Activated T-cell treated with anti-CD3 and anti-CD28 coated beads, Interleukin-2, amount 50 U/mL, for 48 hours (primary cell): ENCODE measurements at regions not wholly inside any gene's neighbourhood (a gene's known extent, or its start where the extent isn't known, plus 50 kb on each side); places are given as distances from the start of the nearest gene placed in this dataset.
"Not testable (repeated sequence)": the region's sequence is repeated elsewhere in the genome, so short reads cannot be mapped to it uniquely, and the experiment has no call there.

Source experiments
- DNase-seq, 2 experiments: peaks; one replicate each; pipeline ENCODE4 v3.0.0-alpha.2; 2020

GRCh38 chr2:180694445-180695421 lies 285.7 kb upstream of the UBE2E3 start:
- DNase-seq: no peak

- no peak for DNase-seq
Observed at GRCh38 chr2:180692322-180692721, 288.1 kb upstream of the UBE2E3 start.

- not testable (repeated sequence) for DNase-seq
Observed at GRCh38 chr2:180691855-180692223, 288.6 kb upstream of the UBE2E3 start.

GRCh38 chr2:180691186-180691854 lies 289.1 kb upstream of the UBE2E3 start:
- DNase-seq: not testable (repeated sequence)

GRCh38 chr2:180690611-180691010 lies 289.8 kb upstream of the UBE2E3 start:
- no peak for DNase-seq

GRCh38 chr2:180682871-180683270 lies 297.5 kb upstream of the UBE2E3 start:
- no peak for DNase-seq

GRCh38 chr2:180679693-180680092 lies 300.7 kb upstream of the UBE2E3 start:
- no peak for DNase-seq

GRCh38 chr2:180678625-180678972 lies 301.8 kb upstream of the UBE2E3 start:
- DNase-seq: no peak

- DNase-seq: no peak
Observed at GRCh38 chr2:180677930-180678624, 302.3 kb upstream of the UBE2E3 start.

GRCh38 chr2:180677200-180677599 lies 303.2 kb upstream of the UBE2E3 start:
- no peak for DNase-seq

- DNase-seq: no peak
Observed at GRCh38 chr2:180676520-180677025, 303.8 kb upstream of the UBE2E3 start.

- no peak for DNase-seq
Observed at GRCh38 chr2:180675170-180675569, 305.2 kb upstream of the UBE2E3 start.

GRCh38 chr2:180672377-180672776 lies 308.0 kb upstream of the UBE2E3 start:
- DNase-seq: no peak

- no peak for DNase-seq
Observed at GRCh38 chr2:180670302-180671003, 310.0 kb upstream of the UBE2E3 start.

- no peak for DNase-seq
Observed at GRCh38 chr2:180669016-180669415, 311.4 kb upstream of the UBE2E3 start.

GRCh38 chr2:180664507-180664906 lies 315.9 kb upstream of the UBE2E3 start:
- DNase-seq: no peak

GRCh38 chr2:180662941-180663471 lies 317.4 kb upstream of the UBE2E3 start:
- no peak for DNase-seq

GRCh38 chr2:180662521-180662920 lies 317.9 kb upstream of the UBE2E3 start:
- no peak for DNase-seq

- DNase-seq: no peak
Observed at GRCh38 chr2:180661686-180662030, 318.7 kb upstream of the UBE2E3 start.

GRCh38 chr2:180660881-180661685 lies 319.3 kb upstream of the UBE2E3 start:
- no peak for DNase-seq

GRCh38 chr2:180660207-180660606 lies 320.2 kb upstream of the UBE2E3 start:
- DNase-seq: no peak

- no peak for DNase-seq
Observed at GRCh38 chr2:180657054-180657453, 323.4 kb upstream of the UBE2E3 start.
